A673 (cell line): ENCODE measurements at regions not wholly inside any gene's neighbourhood (a gene's known extent, or its start where the extent isn't known, plus 50 kb on each side); places are given as distances from the start of the nearest gene placed in this dataset.

Experiments used
- BruUV-seq: library from RNA; stranded (reverse); fragments of 400-500 nt; replicated peaks from 2 replicates; lab custom pipeline; 2021; lab: Mats Ljungman, UMichigan
- CTCF ChIA-PET: fragments of 300-600 bp; sonication (Branson Sonifier 250); formaldehyde crosslinking; loops from one replicate; lab custom pipeline; 2022; ENCODE audit warnings: antibody characterized with exemption; lab: Charles Lee
- POLR2A ChIA-PET: fragments of 300-600 bp; sonication (Branson Sonifier 250); formaldehyde crosslinking; loops from one replicate; lab custom pipeline; 2022; ENCODE audit warnings: antibody characterized with exemption; ENCODE audit not compliant: low non-redundant PET; lab: Charles Lee
- DNase-seq: peaks from one replicate; pipeline ENCODE4 v3.0.0-alpha.2; 2015; ENCODE audit warnings: low spot score
- H3K27ac ChIP-seq: fragments of 200-600 bp; sonication (generic); 2 replicates; pipeline ENCODE4 v1.5.1; 2016; ENCODE audit warnings: mixed run types, low read depth, mild to moderate bottlenecking, mixed read lengths, antibody characterized with exemption, low read length; ENCODE audit not compliant: poor library complexity, severe bottlenecking
- H3K27me3 ChIP-seq: fragments of 200-600 bp; sonication (generic); replicated peaks from 2 replicates; pipeline ENCODE4 v1.6.1; 2017; ENCODE audit warnings: mixed run types, low read depth, mild to moderate bottlenecking, mixed read lengths, antibody characterized with exemption, low read length; ENCODE audit not compliant: insufficient read depth, poor library complexity
- H3K36me3 ChIP-seq: fragments of 200-600 bp; sonication (generic); 2 replicates; pipeline ENCODE4 v1.6.1; 2016; ENCODE audit warnings: mixed run types, mild to moderate bottlenecking, mixed read lengths, antibody characterized with exemption, low read length; ENCODE audit not compliant: insufficient read depth, poor library complexity, severe bottlenecking
- H3K4me1 ChIP-seq: fragments of 200-600 bp; sonication (generic); 2 replicates; pipeline ENCODE4 v1.6.1; 2017; ENCODE audit warnings: mixed run types, mild to moderate bottlenecking, mixed read lengths, antibody characterized with exemption, low read length; ENCODE audit not compliant: insufficient read depth, poor library complexity, severe bottlenecking
- H3K4me3 ChIP-seq: fragments of 200-600 bp; sonication (generic); 2 replicates; pipeline ENCODE4 v1.5.1; 2016; ENCODE audit warnings: low read depth, mixed run types, mild to moderate bottlenecking, mixed read lengths, low read length; ENCODE audit not compliant: poor library complexity, severe bottlenecking
- H3K9me3 ChIP-seq: fragments of 200-600 bp; sonication (generic); 2 replicates; pipeline ENCODE4 v1.6.1; 2016; ENCODE audit warnings: mixed run types, low read depth, mild to moderate bottlenecking, mixed read lengths, antibody characterized with exemption, low read length; ENCODE audit not compliant: poor library complexity, severe bottlenecking
- EZH2 ChIP-seq: fragments of 200-600 bp; sonication (generic); IDR thresholded peaks from 2 replicates; pipeline ENCODE4 v1.6.1; 2017; ENCODE audit warnings: borderline replicate concordance, low read depth, mild to moderate bottlenecking, mixed read lengths, antibody characterized with exemption, low read length; ENCODE audit not compliant: poor library complexity, severe bottlenecking
- intact Hi-C: fragments of 100-400 bp; cut with micrococcal nuclease; formaldehyde crosslinking; loops from one replicate; pipeline ENCODE4 v1.10.0; 2022; ENCODE audit not compliant: unreplicated experiment
- TF ChIP-seq, protein P1 (sequence below): fragments of 300-800, 200-600 bp; sonication (generic); conservative IDR thresholded peaks from 2 replicates; pipeline ENCODE4 v1.5.1; 2017; ENCODE audit warnings: low read depth, mild to moderate bottlenecking, antibody characterized with exemption, low read length, moderate library complexity, mixed read lengths

DNA sequence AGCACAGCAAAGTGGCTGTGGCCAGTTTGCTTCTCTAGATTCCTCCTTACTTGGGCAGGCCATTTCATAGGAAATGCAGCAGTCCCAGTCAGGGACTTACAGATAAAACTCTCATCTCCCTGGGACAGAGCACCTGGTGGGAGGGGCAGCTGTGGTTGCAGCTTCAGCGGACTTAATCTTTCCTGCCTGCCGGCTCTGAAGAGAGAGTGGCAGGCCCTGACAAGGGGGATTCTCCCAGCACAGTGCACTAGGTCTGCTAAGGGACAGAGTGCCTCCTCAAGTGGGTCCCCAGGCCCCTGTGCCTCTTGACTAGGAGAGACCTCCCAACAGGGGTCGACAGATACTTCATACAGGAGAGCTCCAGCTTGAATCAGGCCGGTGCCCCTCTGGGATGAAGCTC, 1649.1 kb downstream of the LRRC4C start:
- ChIA-PET CTCF (no interaction called here), POLR2A (interaction anchor here (0.6 kb wide), 1 partner anchor 372 kb away, joined by 3 read pairs; no protein-coding TSS in a partner anchor)
- Histone ChIP-seq H3K4me1 (no peaks in the 10 kb centered on the region), H3K4me3 (no peak overlapping the region), H3K27ac (no peak overlapping the region), H3K36me3 (no peaks in the 10 kb centered on the region), H3K9me3 (peaks cover 4% of the 10 kb centered on the region), H3K27me3 (no peaks in the 10 kb centered on the region)
- intact Hi-C loops: no loop called here
- no peak for DNase-seq
- TF ChIP-seq, protein P1, sequence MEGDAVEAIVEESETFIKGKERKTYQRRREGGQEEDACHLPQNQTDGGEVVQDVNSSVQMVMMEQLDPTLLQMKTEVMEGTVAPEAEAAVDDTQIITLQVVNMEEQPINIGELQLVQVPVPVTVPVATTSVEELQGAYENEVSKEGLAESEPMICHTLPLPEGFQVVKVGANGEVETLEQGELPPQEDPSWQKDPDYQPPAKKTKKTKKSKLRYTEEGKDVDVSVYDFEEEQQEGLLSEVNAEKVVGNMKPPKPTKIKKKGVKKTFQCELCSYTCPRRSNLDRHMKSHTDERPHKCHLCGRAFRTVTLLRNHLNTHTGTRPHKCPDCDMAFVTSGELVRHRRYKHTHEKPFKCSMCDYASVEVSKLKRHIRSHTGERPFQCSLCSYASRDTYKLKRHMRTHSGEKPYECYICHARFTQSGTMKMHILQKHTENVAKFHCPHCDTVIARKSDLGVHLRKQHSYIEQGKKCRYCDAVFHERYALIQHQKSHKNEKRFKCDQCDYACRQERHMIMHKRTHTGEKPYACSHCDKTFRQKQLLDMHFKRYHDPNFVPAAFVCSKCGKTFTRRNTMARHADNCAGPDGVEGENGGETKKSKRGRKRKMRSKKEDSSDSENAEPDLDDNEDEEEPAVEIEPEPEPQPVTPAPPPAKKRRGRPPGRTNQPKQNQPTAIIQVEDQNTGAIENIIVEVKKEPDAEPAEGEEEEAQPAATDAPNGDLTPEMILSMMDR: no peak
- no peak for TF ChIP-seq EZH2
- BruUV-seq: no TSS peak

DNA sequence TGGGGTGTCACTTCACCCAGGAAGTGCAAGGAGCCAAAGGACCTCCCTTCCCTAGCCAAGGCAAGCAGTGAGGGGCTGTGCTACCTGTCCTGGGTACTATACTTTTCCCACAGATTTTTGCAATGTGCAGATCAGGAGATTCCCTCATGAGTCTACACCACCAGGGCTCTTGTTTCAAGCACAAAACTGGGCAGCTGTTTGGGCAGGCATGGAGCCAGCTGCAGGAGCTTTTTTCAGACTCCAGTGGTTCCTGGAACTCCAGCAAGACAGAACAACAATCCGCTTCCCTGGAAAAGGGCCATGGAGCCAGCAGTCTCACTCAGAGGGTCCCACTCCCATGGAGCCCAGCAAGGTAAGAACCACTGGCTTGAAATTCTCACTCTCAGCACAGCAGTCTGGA, 1649.6 kb downstream of the LRRC4C start:
- POLR2A ChIA-PET: no interaction called here

DNA sequence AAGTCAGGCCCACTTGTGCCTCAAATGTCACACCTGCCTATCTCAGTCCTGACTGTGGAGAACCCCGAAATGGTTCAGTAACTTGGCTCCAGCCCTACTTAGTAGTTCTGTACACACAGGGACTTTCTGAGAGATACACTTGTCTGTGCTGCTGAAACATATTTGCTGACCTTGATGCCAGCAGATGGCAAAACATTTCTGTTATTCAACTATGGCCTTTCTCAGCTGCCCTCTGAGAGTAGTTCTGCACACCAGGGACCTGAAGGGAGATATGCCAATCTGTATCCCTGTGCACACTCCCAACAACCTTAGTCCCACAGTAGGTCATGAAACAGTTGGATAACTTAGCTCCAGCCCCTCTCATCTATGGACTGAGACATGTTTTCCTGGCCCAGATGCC, 1651.5 kb downstream of the LRRC4C start:
- Histone ChIP-seq H3K36me3 (no peaks in the 10 kb centered on the region), H3K4me3 (no peak overlapping the region), H3K27ac (no peak overlapping the region), H3K9me3 (no peaks in the 10 kb centered on the region), H3K27me3 (no peaks in the 10 kb centered on the region), H3K4me1 (no peaks in the 10 kb centered on the region)
- no TSS peak for BruUV-seq
- POLR2A ChIA-PET: no interaction called here
- CTCF ChIA-PET: no interaction called here
- intact Hi-C loops: no loop called here
- TF ChIP-seq EZH2: no peak
- TF ChIP-seq, protein P1: no peak
- DNase-seq: no peak

More for the DNA sequence above, 1649.6 kb downstream of the LRRC4C start:
- CTCF ChIA-PET: no interaction called here
- no peaks in the 10 kb centered on the region for H3K27me3 ChIP-seq
- no peak for DNase-seq
- BruUV-seq: no TSS peak
- H3K36me3 ChIP-seq: no peaks in the 10 kb centered on the region
- no peak for TF ChIP-seq EZH2
- TF ChIP-seq, protein P1: no peak
- no peak overlapping the region for H3K27ac ChIP-seq
- H3K4me1 ChIP-seq: no peaks in the 10 kb centered on the region
- no peak overlapping the region for H3K4me3 ChIP-seq
- intact Hi-C loops: no loop called here
- H3K9me3 ChIP-seq: peaks cover 4% of the 10 kb centered on the region
